ENCODE measurements at regions not wholly inside any gene's neighbourhood (a gene's known extent, or its start where the extent isn't known, plus 50 kb on each side); places are given as distances from the start of the nearest gene placed in this dataset.

- TF ChIP-seq CTCF (IDR thresholded peaks at IDR 0.05 in 8 of 11, conservative IDR thresholded peaks at IDR 0.05 in 3 of 11) (no peak), POLR2A (IDR thresholded peaks at IDR 0.05) (no peak)
Measured at GRCh38 chr22:48751539-48752437, 1075.9 kb downstream of the BRD1 start.

Measured in spleen (tissue), 7 donors.